HG02798 (cell line): ENCODE measurements at regions not wholly inside any gene's neighbourhood (a gene's known extent, or its start where the extent isn't known, plus 50 kb on each side); places are given as distances from the start of the nearest gene placed in this dataset.
"Not testable (repeated sequence)": the region's sequence is repeated elsewhere in the genome, so short reads cannot be mapped to it uniquely, and the experiment has no call there.

Experiments used
- ATAC-seq: cut with Tn5 transposase; IDR thresholded peaks from one replicate; pipeline ENCODE4 v1.9.1; 2021; ENCODE audit warnings: mild to moderate bottlenecking; ENCODE audit not compliant: unreplicated experiment, poor library complexity

DNA sequence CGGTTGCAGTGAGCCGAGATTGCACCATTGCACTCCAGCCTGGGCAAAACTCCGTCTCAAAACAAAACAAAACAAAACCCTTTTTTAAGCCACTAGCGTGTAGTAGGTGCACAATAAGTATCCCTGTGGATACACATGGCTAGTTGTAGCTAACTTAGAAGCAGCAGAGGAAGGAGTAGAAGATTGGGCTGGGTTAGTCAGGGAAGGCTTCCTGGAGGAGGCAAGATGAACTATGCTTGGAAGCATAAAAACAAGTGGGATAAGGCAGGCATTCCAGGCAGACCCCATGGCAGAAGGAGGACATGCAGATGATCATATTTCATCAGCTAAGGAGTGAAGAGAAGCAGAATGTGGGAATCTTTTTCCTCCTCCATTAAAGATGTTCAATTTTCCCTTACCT lies 83.4 kb downstream of the IRX5 start:
- ATAC-seq = no peak

DNA sequence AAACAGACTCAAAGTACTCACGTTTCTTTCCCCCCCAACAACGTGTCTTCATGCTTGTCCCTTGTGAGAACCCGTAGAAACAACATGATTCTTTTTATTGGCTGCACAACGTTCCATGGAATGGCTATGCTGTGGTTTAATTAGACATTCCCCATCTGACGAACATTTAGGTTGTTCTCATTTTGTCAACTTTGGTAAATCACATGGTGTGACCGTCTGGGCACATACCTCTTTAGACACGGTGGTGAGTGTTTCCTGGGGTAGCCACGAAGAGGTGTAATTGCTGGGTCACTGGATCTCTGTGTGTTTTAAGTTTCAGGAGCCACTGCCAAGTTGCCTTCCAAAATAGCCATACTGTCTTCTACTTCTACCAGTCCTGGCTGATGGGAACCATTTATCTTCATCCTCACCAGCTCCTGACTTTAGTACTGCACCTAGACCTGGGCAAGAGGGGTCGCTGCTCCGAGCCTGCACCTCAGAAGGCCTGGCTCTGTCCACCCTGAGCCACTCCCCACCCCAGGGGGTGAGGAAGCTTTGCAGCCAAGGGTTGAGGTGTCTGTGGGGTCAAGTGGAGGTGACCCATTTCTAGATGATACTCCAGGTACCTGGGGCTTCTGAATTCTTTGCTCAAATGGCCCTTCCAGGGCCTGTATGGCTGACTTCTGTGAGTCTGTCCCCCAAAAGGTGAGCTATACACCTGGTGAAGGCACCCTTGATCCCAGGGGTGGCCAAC lies 84.7 kb downstream of the IRX5 start:
- ATAC-seq = no peak

DNA sequence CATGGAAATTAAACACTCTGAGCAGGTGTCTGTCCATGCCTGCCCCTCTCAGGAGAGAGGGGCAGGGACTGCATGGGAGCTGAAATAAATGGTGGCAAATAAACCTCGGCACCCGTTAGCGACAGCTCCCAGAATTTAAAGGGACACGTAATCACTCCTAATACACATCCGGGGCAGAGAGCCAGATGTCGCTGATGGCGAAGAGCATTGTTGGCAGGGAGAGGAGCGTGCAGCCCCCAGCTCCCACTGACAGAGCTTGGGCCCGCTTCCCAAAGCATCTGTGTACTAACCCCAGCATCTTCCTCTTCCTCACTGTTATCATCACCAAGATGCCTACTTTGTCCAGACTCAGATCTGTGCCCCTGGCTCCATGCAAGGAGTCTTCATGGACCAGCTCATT lies 85.8 kb downstream of the IRX5 start:
- no peak for ATAC-seq

DNA sequence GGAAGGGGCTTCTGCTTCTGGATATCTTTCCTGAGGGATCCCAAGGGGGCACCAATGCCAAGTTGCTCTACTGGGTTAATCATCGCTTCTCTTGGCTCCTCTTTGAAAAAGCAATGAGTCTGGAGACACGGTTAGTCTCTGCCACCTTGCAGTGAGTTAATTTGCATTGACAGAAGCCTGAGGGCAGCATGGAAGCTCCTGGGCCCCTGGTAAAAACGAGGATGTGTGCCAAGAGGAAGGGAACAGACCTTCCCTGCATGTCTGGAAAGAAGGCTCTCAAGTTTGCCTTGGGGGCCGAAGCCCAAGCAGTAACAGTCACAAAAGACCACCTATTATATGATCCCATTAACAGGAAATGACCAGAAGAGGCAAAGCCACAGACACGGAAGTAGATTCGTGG lies 86.7 kb downstream of the IRX5 start:
- no peak for ATAC-seq

DNA sequence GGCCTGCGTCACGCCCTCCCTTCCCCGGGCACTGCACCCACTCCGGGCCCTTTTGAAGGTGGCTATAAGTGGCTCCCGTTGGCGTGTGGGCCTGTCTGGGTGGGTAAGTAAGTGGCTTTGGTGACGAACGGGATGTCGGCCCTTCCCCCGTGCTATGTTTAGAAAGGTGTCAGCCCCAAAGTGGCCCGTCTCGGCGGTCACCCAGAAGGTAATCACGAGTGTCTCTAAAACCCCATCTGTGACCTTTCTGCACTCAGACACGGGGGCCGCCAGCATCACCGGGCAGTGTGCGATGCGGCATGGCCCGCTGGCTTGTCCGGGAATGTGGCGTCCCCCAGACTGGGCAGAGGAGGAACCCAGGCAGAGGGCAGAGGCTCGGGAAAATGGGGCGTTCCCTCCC lies 88.2 kb downstream of the IRX5 start:
- no peak for ATAC-seq

DNA sequence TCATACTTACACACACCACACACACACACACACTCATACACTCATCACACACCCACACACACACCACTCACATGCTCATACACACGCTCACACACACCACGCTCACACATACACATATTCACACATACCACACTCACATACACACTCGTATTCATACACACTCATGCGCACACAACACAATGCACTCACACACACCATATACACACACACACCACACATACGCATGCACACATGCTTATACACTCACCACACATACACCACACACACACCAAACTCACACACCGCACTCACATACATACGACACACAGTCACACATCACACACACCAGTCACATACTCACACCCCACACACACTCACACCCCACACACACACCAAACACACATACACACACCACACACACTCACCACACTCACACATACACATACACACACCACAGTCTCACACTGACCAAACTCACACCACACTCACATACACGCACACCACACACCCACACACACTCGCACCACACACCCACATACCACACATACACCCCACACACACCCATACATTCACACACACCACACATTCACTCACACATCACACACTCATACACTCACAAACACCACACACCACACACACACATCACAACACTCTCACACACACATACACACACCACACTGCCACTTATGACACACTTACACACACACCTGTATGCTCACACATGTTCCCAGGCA lies 88.9 kb downstream of the IRX5 start:
- no peak for ATAC-seq

DNA sequence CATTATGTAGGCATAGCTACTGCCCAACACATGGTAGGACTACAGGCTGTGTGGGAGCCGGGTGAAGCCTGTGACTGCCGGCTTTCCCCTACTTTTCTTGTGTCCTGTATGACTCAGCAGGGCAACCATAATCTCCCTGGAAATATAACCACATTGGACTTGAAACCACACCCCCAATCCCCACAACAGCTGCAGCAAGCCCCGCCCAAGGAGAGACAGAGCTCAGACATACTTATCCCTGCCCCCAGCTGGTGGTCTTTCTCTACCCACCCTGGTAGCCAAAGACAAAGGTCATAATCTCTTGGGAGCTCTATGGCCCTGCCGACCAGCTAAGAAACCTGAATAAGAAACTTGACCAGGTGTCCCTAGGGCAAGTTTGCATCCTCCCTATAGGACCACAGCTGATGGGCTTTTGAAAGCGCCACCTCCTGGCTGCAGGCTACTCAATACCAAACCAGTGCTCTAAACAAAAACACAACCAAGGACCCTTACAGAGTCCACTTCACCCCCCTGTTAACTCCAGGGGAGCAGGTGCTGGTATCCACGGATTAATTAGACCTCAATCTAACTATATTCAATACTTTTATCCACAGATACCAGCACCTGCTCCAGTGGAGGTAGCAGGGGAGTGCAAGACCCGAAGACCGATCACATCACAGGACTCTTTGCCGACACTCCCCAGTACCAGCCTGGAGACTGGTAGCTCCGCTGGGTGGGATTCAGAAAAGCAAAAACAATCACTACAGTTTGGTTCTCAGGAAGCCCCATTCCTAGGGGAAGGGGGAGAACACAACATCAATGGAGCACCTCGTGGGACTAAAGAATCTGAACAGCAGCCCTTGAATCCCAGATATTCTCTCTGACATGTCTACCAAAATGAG lies 91.2 kb downstream of the IRX5 start:
- ATAC-seq = no peak

DNA sequence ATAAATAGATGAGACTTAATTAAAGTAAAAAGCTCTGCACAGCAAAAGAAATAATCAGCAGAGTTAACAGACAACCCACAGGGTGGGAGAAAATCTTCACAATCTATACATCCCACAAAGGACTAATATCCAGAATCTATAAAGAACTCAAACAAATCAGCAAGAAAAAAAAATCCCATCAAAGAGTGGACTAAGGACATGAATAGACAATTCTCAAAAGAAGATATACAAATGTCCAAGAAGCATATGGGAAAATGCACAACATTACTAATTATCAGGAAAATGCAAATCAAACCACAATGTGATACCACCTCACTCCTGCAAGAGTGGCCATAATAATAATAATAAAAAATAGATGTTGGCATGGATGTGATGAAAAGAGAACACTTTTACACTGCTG lies 96.6 kb downstream of the IRX5 start:
- not testable (repeated sequence) for ATAC-seq

DNA sequence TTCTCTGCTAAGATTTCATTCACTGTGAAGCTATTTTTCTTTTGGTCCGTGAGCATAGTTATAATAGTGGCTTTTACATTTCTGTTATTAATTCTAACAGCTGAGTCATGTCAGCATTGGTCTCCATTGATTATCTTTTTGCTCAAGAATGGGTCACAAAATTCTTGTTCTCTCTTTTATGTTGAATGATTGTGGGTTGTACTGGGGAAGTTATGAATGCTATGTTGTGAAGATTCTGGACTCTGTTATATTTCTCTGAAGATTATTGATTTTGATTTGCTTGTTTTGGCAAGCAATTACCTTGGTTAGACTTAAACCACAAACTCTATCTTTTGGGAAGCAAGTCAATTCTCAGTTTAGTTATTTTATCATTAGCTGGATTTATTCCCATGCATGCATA lies 98.8 kb downstream of the IRX5 start:
- no peak for ATAC-seq

DNA sequence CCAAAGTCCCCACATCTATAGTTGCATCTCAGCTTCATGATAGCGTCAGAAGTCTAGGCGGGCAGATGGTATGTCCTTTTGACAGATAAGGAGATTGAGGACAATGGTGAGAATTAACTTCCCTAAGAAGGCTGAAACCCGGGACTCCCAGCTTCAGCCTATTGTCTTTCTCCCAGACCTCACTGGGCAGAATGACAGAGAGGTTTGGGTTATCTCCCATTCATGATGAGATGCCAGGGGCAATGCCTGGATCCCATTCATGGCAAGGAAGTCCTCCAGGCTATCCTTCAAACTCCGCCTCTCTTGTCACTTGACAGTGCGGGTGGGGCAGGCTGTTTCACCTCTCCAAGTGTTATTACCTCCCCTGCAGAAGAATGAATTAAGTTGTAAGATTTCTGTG lies 100.3 kb downstream of the IRX5 start:
- ATAC-seq = no peak

DNA sequence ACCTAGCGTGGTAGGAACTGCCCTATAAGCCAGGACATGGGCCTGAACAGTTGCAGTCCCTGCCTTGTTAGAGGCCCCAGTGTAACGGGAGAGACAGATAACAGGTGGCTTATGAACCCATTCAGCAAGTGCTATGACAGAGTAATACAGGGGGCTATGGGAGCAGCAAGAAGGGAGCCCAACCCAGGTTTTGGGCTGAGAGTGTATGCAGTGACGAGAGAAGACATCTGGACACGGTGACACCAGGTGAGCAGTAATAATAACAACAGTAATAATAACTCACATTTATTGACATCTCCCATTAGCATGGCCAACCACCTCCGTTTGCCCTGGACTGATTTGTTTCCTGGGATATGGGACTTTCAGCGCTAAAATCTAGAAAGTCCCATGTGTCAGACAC lies 100.8 kb downstream of the IRX5 start:
- ATAC-seq = no peak

DNA sequence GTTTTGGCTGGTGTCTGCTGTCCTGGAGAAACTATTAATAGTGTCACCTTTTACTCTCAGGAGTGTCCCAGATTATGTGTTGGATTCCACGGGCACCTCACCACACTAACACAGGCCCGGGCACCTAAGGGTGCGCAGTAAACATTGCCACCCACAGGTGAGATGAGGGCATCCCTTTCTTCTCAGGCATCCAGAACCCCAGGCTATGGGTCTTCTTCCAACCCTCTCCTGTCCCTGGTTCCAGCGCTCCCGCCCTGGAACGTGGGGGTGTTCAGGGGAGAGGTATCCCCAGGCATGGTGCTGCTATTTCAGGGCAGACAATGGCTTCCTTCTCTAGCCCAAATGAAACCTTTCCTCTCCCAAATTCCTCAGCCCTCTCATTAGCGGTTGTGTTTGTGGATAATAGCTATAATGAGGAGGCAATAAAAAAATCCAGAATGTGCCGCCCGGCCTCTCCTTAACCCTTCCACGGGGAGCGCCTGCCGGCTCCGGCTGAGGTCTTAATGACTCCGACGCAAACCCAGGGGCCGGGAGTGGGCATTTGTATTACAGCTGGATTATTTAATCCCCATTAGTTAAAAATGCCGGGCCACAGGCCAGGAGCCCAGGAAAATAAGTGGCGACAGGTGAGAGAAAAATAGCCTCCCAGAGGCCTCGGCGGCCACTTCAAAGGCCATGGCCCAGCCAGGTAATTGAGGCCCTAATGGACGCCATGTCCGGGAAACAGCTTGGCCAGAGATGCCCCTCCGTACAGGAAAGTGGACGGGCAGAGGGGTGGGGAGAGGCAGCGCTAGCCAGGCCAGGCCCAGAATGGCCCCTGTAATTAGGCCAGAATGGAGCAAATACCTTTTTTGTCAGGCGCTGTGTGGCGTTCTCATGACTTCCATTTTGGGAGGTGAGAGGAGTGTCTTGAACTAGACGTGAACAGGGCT lies 102.8 kb downstream of the IRX5 start:
- ATAC-seq = no peak

DNA sequence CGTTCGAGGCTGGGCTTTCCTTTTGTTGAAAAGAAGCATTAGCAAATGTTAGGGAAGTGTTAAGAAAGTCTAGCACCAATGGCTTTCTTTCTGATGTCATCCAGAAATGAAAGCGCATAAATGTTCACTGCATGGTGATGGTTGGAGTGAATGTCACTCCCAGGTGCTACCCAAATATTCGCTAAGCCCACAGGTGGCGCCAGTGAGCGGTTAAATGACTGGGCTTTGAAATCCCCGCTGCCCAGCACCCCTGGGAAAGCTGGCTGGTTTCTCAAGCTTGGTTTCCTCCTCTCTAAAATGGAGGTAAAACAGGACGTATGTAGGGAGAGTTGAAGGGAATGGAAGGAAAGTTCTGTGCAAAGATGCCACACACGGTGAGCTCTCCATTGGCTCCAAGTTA lies 104.4 kb downstream of the IRX5 start:
- peak; percentile 49 for ATAC-seq

DNA sequence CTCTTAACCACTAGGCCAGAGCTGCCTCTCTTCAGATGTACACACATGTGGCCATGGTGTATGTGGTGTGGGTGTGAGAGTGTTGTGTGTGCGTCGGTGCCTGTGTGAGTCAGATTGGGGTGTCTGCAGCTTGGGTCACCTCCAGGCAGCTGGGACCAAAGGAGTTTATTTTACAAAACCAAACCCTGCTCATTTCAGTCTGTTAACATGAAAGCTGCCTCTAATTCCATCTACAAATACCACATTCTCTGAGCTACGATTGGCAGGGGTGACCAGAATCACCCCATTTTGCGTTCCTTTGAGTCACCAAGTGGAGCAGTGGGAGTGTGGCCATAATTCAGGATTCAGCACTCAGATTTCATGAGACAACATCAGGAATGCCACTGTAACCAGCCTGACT lies 105.3 kb downstream of the IRX5 start:
- no peak for ATAC-seq

DNA sequence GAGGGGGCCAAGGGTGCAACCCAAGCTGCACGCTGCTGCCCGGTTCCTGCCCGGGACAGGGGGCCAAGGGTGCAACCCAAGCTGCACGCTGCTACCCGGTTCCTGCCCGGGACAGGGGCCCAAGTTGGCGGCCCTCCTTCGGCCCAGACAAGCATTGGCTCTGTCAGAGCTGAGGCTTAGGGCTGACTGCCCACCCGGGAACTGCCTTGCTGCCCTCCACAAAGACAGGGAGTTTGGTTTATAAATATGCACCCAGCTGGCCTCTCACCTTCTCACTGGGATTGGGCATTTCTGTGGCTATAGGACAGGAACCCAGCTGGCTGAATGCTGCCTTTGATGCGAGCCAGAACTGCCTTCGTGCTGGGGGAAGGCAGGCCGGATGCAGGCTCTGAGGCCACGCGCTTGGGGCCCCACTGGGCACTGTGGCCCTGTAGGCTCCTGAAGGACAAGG lies 105.7 kb downstream of the IRX5 start:
- no peak for ATAC-seq

DNA sequence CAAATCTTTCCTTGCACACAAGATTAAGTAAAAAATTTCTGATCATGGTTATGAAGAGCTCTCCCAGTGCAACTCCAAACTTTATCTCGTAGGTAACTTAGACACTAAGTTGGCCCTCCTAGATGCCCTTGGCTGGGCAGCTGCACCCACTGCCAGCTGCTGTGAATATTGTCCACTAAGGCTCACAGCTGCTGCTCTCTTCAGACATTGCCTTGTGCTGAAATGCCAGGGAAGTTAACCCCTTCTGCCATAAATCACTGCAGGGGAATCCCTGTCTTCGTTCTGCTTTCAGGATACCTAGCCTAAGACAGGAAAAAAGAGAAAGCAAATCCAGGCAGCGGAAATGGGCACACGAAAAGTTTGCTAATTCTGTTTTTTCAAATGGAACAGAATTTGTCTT lies 106.4 kb downstream of the IRX5 start:
- ATAC-seq = no peak

DNA sequence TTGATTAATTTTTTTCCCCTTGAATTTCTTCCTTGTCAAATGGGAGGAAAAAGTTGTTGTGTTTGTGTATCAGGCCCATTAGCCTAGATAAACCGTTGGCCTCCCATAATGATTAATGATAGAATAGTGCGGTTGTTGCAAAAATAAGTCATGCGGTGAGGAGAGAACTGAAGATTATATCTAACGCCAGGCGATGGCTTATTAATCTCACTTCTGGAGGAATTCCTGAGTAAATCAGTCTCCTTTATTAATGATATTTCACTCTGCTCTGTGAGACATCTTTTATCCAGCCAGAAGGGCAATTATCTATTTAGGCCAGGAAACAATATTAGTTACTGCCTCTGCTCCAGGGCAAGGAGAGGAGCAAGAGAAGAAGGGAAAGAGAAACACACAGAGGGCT lies 107.3 kb downstream of the IRX5 start:
- ATAC-seq = no peak

DNA sequence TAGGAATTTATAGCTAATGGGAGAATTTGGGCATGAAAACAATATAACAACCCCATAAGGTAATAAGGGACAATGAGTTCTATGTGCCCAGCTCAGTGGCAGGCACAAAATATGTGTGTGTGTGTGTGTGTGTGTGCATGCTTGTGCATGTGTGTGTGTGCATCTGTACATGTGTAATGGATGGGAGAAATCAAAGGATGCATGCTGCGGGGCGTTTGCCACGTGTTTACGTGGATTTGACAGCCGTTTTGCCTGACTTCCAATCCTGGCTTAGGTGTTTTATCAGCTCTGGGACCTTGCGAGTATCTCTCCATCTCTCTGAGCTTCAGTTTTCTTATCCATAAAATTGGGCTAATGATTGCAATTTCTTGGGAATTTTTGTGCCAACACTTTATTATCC lies 108.4 kb downstream of the IRX5 start:
- no peak for ATAC-seq

DNA sequence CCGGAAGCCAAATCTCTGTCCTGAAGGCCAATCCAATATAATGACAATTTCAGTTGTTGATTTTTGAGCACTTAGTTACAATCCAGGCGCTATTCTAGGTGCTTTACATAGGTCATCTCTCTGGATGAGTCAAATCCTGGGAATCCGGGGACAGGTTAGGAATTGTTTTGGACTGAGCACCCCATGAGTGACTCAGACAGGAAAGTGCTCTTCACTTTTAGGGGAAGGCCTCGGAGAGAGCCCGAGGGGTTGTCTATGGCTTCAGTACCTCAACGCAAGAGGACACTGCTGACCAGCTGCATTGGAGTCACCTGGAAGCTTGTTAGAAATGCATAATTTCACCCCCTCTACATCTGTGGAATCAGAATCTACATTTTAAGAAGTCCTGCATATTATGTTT lies 108.8 kb downstream of the IRX5 start:
- ATAC-seq = no peak

DNA sequence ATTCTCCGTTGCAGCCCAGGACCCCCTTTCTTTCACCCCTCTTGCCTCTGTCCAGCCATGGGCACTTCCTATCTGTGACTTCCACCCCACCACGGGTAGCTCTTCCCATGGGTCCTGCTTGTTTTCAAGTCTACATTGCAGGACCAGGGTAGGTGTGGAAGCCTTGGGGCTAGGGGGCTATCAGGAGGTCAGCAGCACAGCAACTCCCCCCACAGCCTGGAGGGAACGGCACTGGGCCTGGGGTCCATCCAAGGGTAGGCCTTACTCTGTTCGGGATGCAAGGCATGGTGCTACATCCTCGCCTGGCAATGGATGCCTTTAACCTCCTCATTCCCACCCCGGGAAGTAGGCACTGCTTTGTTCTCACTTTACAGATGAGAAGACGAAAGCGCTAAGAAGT lies 109.3 kb downstream of the IRX5 start:
- no peak for ATAC-seq
